HL-60 (cell line): ENCODE measurements at regions not wholly inside any gene's neighbourhood (a gene's known extent, or its start where the extent isn't known, plus 50 kb on each side); places are given as distances from the start of the nearest gene placed in this dataset.

Experiments used
- GABPA ChIP-seq: IDR thresholded peaks from 2 replicates; pipeline ENCODE4 v1.6.1; 2012; ENCODE audit warnings: low read depth
- POLR2AphosphoS5 ChIP-seq: IDR thresholded peaks from 2 replicates; pipeline ENCODE4 v1.6.1; 2012; ENCODE audit warnings: low read depth
- TF ChIP-seq, protein P1 (sequence below): IDR thresholded peaks from one replicate; pipeline ENCODE4 v1.5.1; 2011; ENCODE audit warnings: low read length, control low read depth, inconsistent platforms; ENCODE audit not compliant: insufficient read depth
- TF ChIP-seq, protein P2 (sequence below): IDR thresholded peaks from 2 replicates; pipeline ENCODE4 v1.6.1; 2012; ENCODE audit warnings: low read depth; ENCODE audit not compliant: insufficient replicate concordance

DNA sequence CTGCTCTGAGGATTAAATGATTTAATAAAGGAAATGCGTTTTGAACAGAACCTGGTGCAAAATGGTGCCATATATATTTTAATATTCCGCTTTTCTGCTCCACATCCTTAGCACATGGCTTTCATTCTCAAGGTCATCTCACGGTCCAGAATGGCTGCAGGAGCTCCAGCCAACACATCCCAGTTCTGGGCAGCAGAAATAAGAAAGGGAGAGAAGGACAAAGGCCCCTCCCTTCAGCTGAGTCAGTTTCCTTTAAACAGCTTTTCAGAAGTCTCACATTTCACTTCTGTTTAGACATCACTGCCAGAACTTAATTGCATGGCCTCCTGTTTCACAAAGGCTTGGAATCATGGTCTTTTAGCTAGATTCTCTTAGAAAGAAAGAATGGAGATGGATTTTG is 75.2 kb upstream of the LRRN2 start:
- TF ChIP-seq POLR2AphosphoS5, result no peak
- TF ChIP-seq, protein P1, sequence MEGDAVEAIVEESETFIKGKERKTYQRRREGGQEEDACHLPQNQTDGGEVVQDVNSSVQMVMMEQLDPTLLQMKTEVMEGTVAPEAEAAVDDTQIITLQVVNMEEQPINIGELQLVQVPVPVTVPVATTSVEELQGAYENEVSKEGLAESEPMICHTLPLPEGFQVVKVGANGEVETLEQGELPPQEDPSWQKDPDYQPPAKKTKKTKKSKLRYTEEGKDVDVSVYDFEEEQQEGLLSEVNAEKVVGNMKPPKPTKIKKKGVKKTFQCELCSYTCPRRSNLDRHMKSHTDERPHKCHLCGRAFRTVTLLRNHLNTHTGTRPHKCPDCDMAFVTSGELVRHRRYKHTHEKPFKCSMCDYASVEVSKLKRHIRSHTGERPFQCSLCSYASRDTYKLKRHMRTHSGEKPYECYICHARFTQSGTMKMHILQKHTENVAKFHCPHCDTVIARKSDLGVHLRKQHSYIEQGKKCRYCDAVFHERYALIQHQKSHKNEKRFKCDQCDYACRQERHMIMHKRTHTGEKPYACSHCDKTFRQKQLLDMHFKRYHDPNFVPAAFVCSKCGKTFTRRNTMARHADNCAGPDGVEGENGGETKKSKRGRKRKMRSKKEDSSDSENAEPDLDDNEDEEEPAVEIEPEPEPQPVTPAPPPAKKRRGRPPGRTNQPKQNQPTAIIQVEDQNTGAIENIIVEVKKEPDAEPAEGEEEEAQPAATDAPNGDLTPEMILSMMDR, result no peak
- TF ChIP-seq, protein P2, sequence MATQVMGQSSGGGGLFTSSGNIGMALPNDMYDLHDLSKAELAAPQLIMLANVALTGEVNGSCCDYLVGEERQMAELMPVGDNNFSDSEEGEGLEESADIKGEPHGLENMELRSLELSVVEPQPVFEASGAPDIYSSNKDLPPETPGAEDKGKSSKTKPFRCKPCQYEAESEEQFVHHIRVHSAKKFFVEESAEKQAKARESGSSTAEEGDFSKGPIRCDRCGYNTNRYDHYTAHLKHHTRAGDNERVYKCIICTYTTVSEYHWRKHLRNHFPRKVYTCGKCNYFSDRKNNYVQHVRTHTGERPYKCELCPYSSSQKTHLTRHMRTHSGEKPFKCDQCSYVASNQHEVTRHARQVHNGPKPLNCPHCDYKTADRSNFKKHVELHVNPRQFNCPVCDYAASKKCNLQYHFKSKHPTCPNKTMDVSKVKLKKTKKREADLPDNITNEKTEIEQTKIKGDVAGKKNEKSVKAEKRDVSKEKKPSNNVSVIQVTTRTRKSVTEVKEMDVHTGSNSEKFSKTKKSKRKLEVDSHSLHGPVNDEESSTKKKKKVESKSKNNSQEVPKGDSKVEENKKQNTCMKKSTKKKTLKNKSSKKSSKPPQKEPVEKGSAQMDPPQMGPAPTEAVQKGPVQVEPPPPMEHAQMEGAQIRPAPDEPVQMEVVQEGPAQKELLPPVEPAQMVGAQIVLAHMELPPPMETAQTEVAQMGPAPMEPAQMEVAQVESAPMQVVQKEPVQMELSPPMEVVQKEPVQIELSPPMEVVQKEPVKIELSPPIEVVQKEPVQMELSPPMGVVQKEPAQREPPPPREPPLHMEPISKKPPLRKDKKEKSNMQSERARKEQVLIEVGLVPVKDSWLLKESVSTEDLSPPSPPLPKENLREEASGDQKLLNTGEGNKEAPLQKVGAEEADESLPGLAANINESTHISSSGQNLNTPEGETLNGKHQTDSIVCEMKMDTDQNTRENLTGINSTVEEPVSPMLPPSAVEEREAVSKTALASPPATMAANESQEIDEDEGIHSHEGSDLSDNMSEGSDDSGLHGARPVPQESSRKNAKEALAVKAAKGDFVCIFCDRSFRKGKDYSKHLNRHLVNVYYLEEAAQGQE, result no peak
- TF ChIP-seq GABPA, result no peak
